ENCODE measurements at regions not wholly inside any gene's neighbourhood (a gene's known extent, or its start where the extent isn't known, plus 50 kb on each side); places are given as distances from the start of the nearest gene placed in this dataset.

- TF ChIP-seq CTCF (IDR thresholded peaks at IDR 0.05; ENCODE audit: insufficient read depth, low read depth, low read length) (no peak), EZH2 (IDR thresholded peaks at IDR 0.05; ENCODE audit: insufficient read depth, low read length) (no peak)
Measured at GRCh38 chr13:76379341-76380105, 506.7 kb downstream of the KCTD12 start.
